ENCODE measurements at regions not wholly inside any gene's neighbourhood (a gene's known extent, or its start where the extent isn't known, plus 50 kb on each side); places are given as distances from the start of the nearest gene placed in this dataset.

DNA sequence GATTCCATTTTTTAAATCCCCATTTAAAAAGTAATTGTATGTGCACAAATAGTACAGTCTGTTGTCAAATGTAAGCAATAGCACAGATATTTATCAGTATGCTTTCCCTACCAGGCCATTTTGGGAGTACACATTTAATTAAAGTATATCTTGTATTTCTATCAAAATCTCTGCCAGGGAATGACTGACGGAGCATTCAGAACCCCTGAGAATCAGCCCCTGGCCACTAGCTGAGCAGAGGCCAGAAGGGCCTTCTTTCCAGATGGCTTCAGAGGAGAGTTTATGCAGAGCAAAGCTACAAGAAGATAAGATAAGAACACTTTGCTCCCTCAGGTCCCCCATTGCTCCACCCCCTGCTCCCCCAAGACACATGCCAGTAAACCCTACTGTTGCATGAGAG lies 99.9 kb upstream of the PROX1 start:
- ChIA-PET CTCF (no interaction called here), POLR2A (no interaction called here)
- TF ChIP-seq FOXM1 (IDR thresholded peaks at IDR 0.05; ENCODE audit: borderline replicate concordance): no peak
- no peak for TF ChIP-seq LEF1 (IDR thresholded peaks at IDR 0.05; ENCODE audit: borderline replicate concordance)
- TF ChIP-seq L3MBTL2 (conservative IDR thresholded peaks at IDR 0.05): no peak
- TF ChIP-seq, protein P1, sequence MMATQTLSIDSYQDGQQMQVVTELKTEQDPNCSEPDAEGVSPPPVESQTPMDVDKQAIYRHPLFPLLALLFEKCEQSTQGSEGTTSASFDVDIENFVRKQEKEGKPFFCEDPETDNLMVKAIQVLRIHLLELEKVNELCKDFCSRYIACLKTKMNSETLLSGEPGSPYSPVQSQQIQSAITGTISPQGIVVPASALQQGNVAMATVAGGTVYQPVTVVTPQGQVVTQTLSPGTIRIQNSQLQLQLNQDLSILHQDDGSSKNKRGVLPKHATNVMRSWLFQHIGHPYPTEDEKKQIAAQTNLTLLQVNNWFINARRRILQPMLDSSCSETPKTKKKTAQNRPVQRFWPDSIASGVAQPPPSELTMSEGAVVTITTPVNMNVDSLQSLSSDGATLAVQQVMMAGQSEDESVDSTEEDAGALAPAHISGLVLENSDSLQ (IDR thresholded peaks at IDR 0.05): no peak
- no peak for TF ChIP-seq FOXA1 (IDR thresholded peaks at IDR 0.05)
- no peak for TF ChIP-seq NFRKB (IDR thresholded peaks at IDR 0.05)
- no peak for TF ChIP-seq ARNT (IDR thresholded peaks at IDR 0.05)
- TF ChIP-seq CTBP1 (IDR thresholded peaks at IDR 0.05; ENCODE audit: borderline replicate concordance): no peak
- no peak for TF ChIP-seq SP1 (IDR thresholded peaks at IDR 0.05)
- TF ChIP-seq BHLHE40 (IDR thresholded peaks at IDR 0.05; ENCODE audit: borderline replicate concordance): no peak
- TF ChIP-seq ZNF384 (IDR thresholded peaks at IDR 0.05): no peak
- DNase-seq (ENCODE audit: extremely low spot score): no peak

DNA sequence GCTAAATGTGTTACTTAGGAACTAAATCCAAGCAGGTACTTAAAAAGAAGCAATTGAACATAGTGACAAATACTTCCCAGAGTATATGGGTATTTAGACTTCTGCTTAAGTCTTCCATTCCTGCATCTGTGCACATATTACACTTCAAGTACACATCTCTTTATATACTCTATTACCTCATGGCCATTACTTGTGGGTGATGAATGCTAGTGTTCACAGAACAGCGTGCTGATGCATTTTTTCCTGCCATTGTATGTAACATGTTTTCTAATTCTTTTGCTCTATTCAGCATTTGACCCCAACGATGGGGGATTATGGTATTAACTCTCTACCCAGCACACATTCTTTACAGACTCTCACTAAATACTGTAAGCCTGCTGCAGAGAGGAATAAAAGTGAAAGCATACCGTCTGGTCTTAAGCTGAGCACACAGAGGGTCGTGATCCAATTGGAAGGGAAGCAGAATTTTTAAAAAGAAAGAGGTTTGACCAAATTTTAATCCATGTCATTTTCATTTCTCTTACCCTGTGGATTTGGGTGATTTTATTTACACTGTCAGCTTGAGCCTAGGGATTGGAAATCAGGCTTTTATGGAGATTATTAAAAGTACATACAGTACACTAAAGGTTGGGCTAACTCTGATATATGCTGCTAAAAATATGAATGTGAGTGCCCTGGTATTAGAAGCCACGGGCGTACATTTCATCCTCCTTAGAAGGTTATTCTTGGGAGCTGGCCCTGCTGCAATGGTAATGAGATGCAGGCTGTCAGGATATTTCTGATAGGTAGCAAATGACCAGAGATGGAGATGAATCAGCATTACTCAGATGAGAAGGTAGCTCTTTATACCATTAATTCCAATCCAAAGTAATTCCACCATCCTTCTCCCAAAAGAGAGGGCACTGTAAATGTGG lies 95.5 kb upstream of the PROX1 start:
- no peak for DNase-seq (ENCODE audit: extremely low spot score)
- ChIA-PET CTCF (no interaction called here), POLR2A (no interaction called here)
- no peak for TF ChIP-seq BHLHE40 (IDR thresholded peaks at IDR 0.05; ENCODE audit: borderline replicate concordance)

DNA sequence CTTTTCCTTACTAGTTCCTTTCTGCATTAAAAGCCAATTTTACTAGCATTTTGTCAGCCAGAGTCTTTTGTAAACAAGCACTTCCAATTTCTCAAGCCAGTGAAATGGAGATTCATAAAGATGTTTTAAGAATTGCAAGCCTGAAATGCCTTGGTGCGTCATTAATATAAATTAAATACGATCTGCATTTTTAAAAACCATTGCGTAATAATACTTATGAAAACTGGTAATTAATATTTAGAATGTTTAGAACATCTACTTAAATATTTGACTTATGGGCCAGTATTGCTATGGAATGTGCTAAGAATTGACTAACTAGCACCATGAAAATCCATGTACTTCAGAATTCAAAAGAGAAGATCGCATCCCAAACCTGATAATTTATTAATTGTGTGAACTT lies 89.1 kb upstream of the PROX1 start:
- no peak for DNase-seq (ENCODE audit: extremely low spot score)
- POLR2A ChIA-PET: no interaction called here
- TF ChIP-seq L3MBTL2 (conservative IDR thresholded peaks at IDR 0.05): no peak
- no peak for TF ChIP-seq CTBP1 (IDR thresholded peaks at IDR 0.05; ENCODE audit: borderline replicate concordance)
- TF ChIP-seq HDGF (IDR thresholded peaks at IDR 0.05; ENCODE audit: borderline replicate concordance): no peak
- no peak for TF ChIP-seq NFRKB (IDR thresholded peaks at IDR 0.05)
- TF ChIP-seq TARDBP (IDR thresholded peaks at IDR 0.05): no peak
- TF ChIP-seq FOXK2 (IDR thresholded peaks at IDR 0.05): no peak
- no peak for TF ChIP-seq FOXM1 (IDR thresholded peaks at IDR 0.05; ENCODE audit: borderline replicate concordance)
- CTCF ChIA-PET: no interaction called here

DNA sequence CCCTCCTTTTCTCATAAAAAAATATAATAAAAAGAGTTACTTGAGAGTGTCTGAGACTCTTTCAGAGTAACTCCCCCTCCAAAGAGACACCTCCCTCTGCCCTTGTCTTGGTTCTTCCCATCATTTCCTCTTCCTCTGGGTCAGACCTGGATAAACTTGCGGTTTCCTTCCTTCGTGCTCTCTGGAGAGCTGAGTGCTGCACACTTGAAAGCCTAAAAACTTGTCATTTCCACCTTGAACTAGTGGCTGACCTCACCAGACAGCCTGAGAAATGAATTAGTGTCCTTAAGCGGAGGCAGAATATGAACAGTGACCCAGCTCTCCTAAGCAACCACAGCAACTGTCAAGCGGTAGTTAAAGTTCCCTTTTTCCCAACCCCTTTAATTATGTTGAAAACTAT lies 88.4 kb upstream of the PROX1 start:
- TF ChIP-seq LEF1 (IDR thresholded peaks at IDR 0.05; ENCODE audit: borderline replicate concordance): no peak
- no peak for TF ChIP-seq CTBP1 (IDR thresholded peaks at IDR 0.05; ENCODE audit: borderline replicate concordance)
- TF ChIP-seq ZNF384 (IDR thresholded peaks at IDR 0.05): no peak
- no peak for TF ChIP-seq FOXA1 (IDR thresholded peaks at IDR 0.05)
- no peak for TF ChIP-seq BHLHE40 (IDR thresholded peaks at IDR 0.05; ENCODE audit: borderline replicate concordance)
- TF ChIP-seq, protein P1 (IDR thresholded peaks at IDR 0.05): no peak
- no peak for TF ChIP-seq FOXM1 (IDR thresholded peaks at IDR 0.05; ENCODE audit: borderline replicate concordance)
- no peak for TF ChIP-seq SP1 (IDR thresholded peaks at IDR 0.05)
- TF ChIP-seq HDGF (IDR thresholded peaks at IDR 0.05; ENCODE audit: borderline replicate concordance): no peak
- no peak for TF ChIP-seq ELF4 (IDR thresholded peaks at IDR 0.05)
- TF ChIP-seq FOXK2 (IDR thresholded peaks at IDR 0.05): no peak
- CTCF ChIA-PET: no interaction called here
- no peak for DNase-seq (ENCODE audit: extremely low spot score)
- POLR2A ChIA-PET: no interaction called here

DNA sequence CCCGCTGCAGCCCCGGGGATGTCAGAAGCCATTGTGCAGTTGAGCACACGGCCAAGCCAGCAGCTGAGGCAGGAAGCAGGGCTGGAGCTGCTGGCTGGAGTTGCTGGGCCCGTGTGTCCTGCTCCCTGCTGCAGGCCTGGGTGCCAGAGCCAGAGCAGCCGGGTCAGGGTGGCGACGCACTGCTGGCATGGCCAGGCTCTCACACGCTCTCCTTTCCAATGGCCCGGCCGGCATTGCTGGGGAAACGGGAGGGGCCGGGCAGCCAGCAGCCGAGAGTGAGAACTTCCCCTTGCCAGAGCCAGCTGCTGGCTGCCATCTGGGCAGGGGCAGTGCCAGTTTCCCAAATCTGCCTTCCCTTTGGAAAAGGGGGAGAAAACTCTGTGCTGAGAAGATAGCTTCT lies 82.4 kb upstream of the PROX1 start:
- POLR2A ChIA-PET: no interaction called here
- CTCF ChIA-PET: no interaction called here
- no peak for TF ChIP-seq TARDBP (IDR thresholded peaks at IDR 0.05)
- TF ChIP-seq HDGF (IDR thresholded peaks at IDR 0.05; ENCODE audit: borderline replicate concordance): no peak
- no peak for TF ChIP-seq BHLHE40 (IDR thresholded peaks at IDR 0.05; ENCODE audit: borderline replicate concordance)
- TF ChIP-seq FOXM1 (IDR thresholded peaks at IDR 0.05; ENCODE audit: borderline replicate concordance): no peak
- TF ChIP-seq CTBP1 (IDR thresholded peaks at IDR 0.05; ENCODE audit: borderline replicate concordance): no peak
- TF ChIP-seq SUZ12 (IDR thresholded peaks at IDR 0.05): no peak
- TF ChIP-seq ARNT (IDR thresholded peaks at IDR 0.05): no peak
- no peak for TF ChIP-seq ELF4 (IDR thresholded peaks at IDR 0.05)
- no peak for TF ChIP-seq ZNF384 (IDR thresholded peaks at IDR 0.05)
- TF ChIP-seq LEF1 (IDR thresholded peaks at IDR 0.05; ENCODE audit: borderline replicate concordance): no peak
- no peak for TF ChIP-seq SP1 (IDR thresholded peaks at IDR 0.05)
- TF ChIP-seq FOXK2 (IDR thresholded peaks at IDR 0.05): no peak
- no peak for TF ChIP-seq FOXA1 (IDR thresholded peaks at IDR 0.05)
- TF ChIP-seq, protein P1 (IDR thresholded peaks at IDR 0.05): no peak
- no peak for TF ChIP-seq NFRKB (IDR thresholded peaks at IDR 0.05)
- no peak for TF ChIP-seq L3MBTL2 (conservative IDR thresholded peaks at IDR 0.05)

DNA sequence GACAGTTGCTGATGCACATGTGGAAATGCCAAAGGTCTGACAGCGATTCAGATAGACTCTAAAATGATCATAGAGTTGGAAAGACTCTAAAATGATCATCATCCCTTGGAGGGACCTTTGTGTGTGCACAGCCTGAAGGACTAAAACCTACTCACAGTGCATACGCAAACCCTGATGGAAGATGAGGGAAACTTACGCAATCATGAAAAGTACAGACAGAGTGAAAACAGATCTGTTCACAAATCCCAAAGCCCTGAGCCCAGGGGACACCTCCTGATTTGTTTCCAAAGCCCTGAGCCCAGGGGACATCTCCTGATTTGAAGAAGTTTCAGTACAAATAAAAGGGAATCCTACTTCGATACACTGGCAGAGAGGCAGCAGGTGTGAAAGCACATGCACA lies 79.3 kb upstream of the PROX1 start:
- TF ChIP-seq ARNT (IDR thresholded peaks at IDR 0.05) (no peak), CTBP1 (IDR thresholded peaks at IDR 0.05; ENCODE audit: borderline replicate concordance) (no peak), ELF4 (IDR thresholded peaks at IDR 0.05) (no peak), LEF1 (IDR thresholded peaks at IDR 0.05; ENCODE audit: borderline replicate concordance) (no peak), L3MBTL2 (conservative IDR thresholded peaks at IDR 0.05) (no peak), SP1 (IDR thresholded peaks at IDR 0.05) (no peak), NFRKB (IDR thresholded peaks at IDR 0.05) (no peak), FOXK2 (IDR thresholded peaks at IDR 0.05) (no peak), SUZ12 (IDR thresholded peaks at IDR 0.05) (no peak), TARDBP (IDR thresholded peaks at IDR 0.05) (no peak), BHLHE40 (IDR thresholded peaks at IDR 0.05; ENCODE audit: borderline replicate concordance) (no peak), ZNF384 (IDR thresholded peaks at IDR 0.05) (no peak), FOXM1 (IDR thresholded peaks at IDR 0.05; ENCODE audit: borderline replicate concordance) (no peak)
- TF ChIP-seq, protein P1 (IDR thresholded peaks at IDR 0.05): no peak
- no peak for DNase-seq (ENCODE audit: extremely low spot score)
- ChIA-PET POLR2A (no interaction called here), CTCF (no interaction called here)

More for the DNA sequence above, 82.4 kb upstream of the PROX1 start:
- DNase-seq (ENCODE audit: extremely low spot score): no peak
